HEK293 (cell line): ENCODE measurements at regions not wholly inside any gene's neighbourhood (a gene's known extent, or its start where the extent isn't known, plus 50 kb on each side); places are given as distances from the start of the nearest gene placed in this dataset.

Experiments
- CTCF ChIA-PET: fragments of 350-600 bp; formaldehyde crosslinking; extraction: SDS; loops from one replicate; lab custom pipeline; 2021; ENCODE audit warnings: antibody characterized with exemption; lab: Yijun Ruan, JAX
- POLR2A ChIA-PET: fragments of 300-600 bp; formaldehyde crosslinking; extraction: SDS; loops from one replicate; lab custom pipeline; 2020; ENCODE audit warnings: antibody characterized with exemption, inconsistent platforms; lab: Yijun Ruan, JAX
- H3K27ac ChIP-seq: fragments of 200-500 bp; sonication (Bioruptor generic); 2 replicates; pipeline ENCODE4 v1.5.1; 2014; ENCODE audit warnings: low read depth, low read length, control low read depth, inconsistent platforms; ENCODE audit errors: extremely low read depth
- H3K36me3 ChIP-seq, 2 experiments: fragments of 200-500 bp in 1 of 2; sonication (Bioruptor generic) in 1 of 2; 1 replicate in 1 of 2; 2 replicates in 1 of 2; pipeline ENCODE4 v1.5.1; 2014 to 2017; ENCODE audit warnings: inconsistent platforms in 2 of 2, low read length in 2 of 2; ENCODE audit not compliant: control insufficient read depth in 2 of 2, insufficient read depth in 1 of 2
- H3K4me1 ChIP-seq: fragments of 200-500 bp; sonication (Bioruptor generic); 2 replicates; pipeline ENCODE4 v1.5.1; 2014; ENCODE audit warnings: mild to moderate bottlenecking, low read length, inconsistent platforms; ENCODE audit not compliant: control insufficient read depth, insufficient read depth
- H3K4me3 ChIP-seq: 2 replicates; pipeline ENCODE4 v1.5.1; 2011; ENCODE audit warnings: low read depth, mild to moderate bottlenecking, control low read depth, low read length, moderate library complexity
- H3K9me3 ChIP-seq: fragments of 200-500 bp; sonication (Bioruptor generic); 2 replicates; pipeline ENCODE4 v1.5.1; 2014; ENCODE audit warnings: low read depth, low read length, inconsistent platforms; ENCODE audit not compliant: control insufficient read depth, insufficient read depth
- GLI2 ChIP-seq: fragments of 450-650 bp; formaldehyde crosslinking; IDR thresholded peaks from 2 replicates; pipeline ENCODE4; 2017; ENCODE audit warnings: missing biosample characterization, missing genetic modification characterization, low read depth, borderline replicate concordance
- GLI4 ChIP-seq: fragments of 450-650 bp; formaldehyde crosslinking; IDR thresholded peaks from 2 replicates; pipeline ENCODE4 v1.5.1; 2016; ENCODE audit warnings: missing biosample characterization, missing genetic modification characterization
- GLIS2 ChIP-seq: fragments of 450-650 bp; formaldehyde crosslinking; IDR thresholded peaks from 2 replicates; pipeline ENCODE4 v1.5.1; 2016; ENCODE audit warnings: missing biosample characterization, missing genetic modification characterization
- MYNN ChIP-seq: fragments of 450-650 bp; formaldehyde crosslinking; IDR thresholded peaks from 2 replicates; pipeline ENCODE4 v1.5.1; 2016; ENCODE audit warnings: missing biosample characterization, missing genetic modification characterization, borderline replicate concordance
- OVOL3 ChIP-seq: fragments of 450-650 bp; formaldehyde crosslinking; IDR thresholded peaks from 2 replicates; pipeline ENCODE4 v1.5.1; 2016; ENCODE audit warnings: missing biosample characterization, missing genetic modification characterization
- SALL2 ChIP-seq: fragments of 450-650 bp; formaldehyde crosslinking; IDR thresholded peaks from 2 replicates; pipeline ENCODE4 v1.5.0; 2017; ENCODE audit warnings: missing biosample characterization, mild to moderate bottlenecking, missing genetic modification characterization, borderline replicate concordance
- SETDB1 ChIP-seq: IDR thresholded peaks from one replicate; pipeline ENCODE4 v1.6.1; 2017; ENCODE audit warnings: mild to moderate bottlenecking, low read length, moderate library complexity, mixed read lengths; ENCODE audit not compliant: insufficient read length
- SP2 ChIP-seq: fragments of 450-650 bp; formaldehyde crosslinking; IDR thresholded peaks from 2 replicates; pipeline ENCODE4 v1.5.1; 2016; ENCODE audit warnings: missing biosample characterization, missing genetic modification characterization
- ZBTB7A ChIP-seq: fragments of 450-650 bp; formaldehyde crosslinking; IDR thresholded peaks from 2 replicates; pipeline ENCODE4 v1.5.1; 2016; ENCODE audit warnings: low read depth, missing biosample characterization, missing genetic modification characterization
- ZBTB8A ChIP-seq: fragments of 450-650 bp; formaldehyde crosslinking; IDR thresholded peaks from 2 replicates; pipeline ENCODE4 v1.5.1; 2016; ENCODE audit warnings: missing biosample characterization, missing genetic modification characterization
- ZFP3 ChIP-seq: fragments of 450-650 bp; formaldehyde crosslinking; IDR thresholded peaks from 2 replicates; pipeline ENCODE4 v1.5.1; 2016; ENCODE audit warnings: low read depth, missing biosample characterization, missing genetic modification characterization
- ZIC2 ChIP-seq: fragments of 450-650 bp; formaldehyde crosslinking; IDR thresholded peaks from 2 replicates; pipeline ENCODE4 v1.5.1; 2016; ENCODE audit warnings: missing biosample characterization, missing genetic modification characterization
- ZNF133 ChIP-seq: fragments of 450-650 bp; formaldehyde crosslinking; IDR thresholded peaks from 2 replicates; pipeline ENCODE4 v1.5.1; 2016; ENCODE audit warnings: missing biosample characterization, missing genetic modification characterization
- ZNF157 ChIP-seq: fragments of 450-650 bp; formaldehyde crosslinking; IDR thresholded peaks from 2 replicates; pipeline ENCODE4 v1.5.1; 2016; ENCODE audit warnings: missing biosample characterization, missing genetic modification characterization
- ZNF202 ChIP-seq: fragments of 450-650 bp; formaldehyde crosslinking; IDR thresholded peaks from 2 replicates; pipeline ENCODE4 v1.5.1; 2016; ENCODE audit warnings: missing biosample characterization, missing genetic modification characterization, borderline replicate concordance
- ZNF24 ChIP-seq: fragments of 450-650 bp; formaldehyde crosslinking; IDR thresholded peaks from 2 replicates; pipeline ENCODE4 v1.5.1; 2016; ENCODE audit warnings: missing biosample characterization, missing genetic modification characterization
- ZNF302 ChIP-seq: fragments of 450-650 bp; formaldehyde crosslinking; IDR thresholded peaks from 2 replicates; pipeline ENCODE4 v1.5.1; 2016; ENCODE audit warnings: missing biosample characterization, missing genetic modification characterization, low read depth
- ZNF501 ChIP-seq: fragments of 450-650 bp; formaldehyde crosslinking; IDR thresholded peaks from 2 replicates; pipeline ENCODE4 v1.5.1; 2016; ENCODE audit warnings: missing biosample characterization, missing genetic modification characterization
- ZNF623 ChIP-seq: fragments of 450-650 bp; formaldehyde crosslinking; IDR thresholded peaks from 2 replicates; pipeline ENCODE4 v1.5.1; 2016; ENCODE audit warnings: missing biosample characterization, missing genetic modification characterization
- ZNF654 ChIP-seq: fragments of 450-650 bp; formaldehyde crosslinking; IDR thresholded peaks from 2 replicates; pipeline ENCODE4 v1.5.1; 2016; ENCODE audit warnings: low read depth, missing biosample characterization, missing genetic modification characterization
- ZNF701 ChIP-seq: fragments of 450-650 bp; formaldehyde crosslinking; IDR thresholded peaks from 2 replicates; pipeline ENCODE4 v1.5.1; 2016; ENCODE audit warnings: missing biosample characterization, missing genetic modification characterization
- ZNF768 ChIP-seq: fragments of 450-650 bp; formaldehyde crosslinking; IDR thresholded peaks from 2 replicates; pipeline ENCODE4 v1.5.1; 2018; ENCODE audit warnings: missing biosample characterization, mild to moderate bottlenecking, missing genetic modification characterization
- TF ChIP-seq, protein P1 (sequence below): fragments of 450-650 bp; formaldehyde crosslinking; IDR thresholded peaks from 2 replicates; pipeline ENCODE4 v1.5.1; 2017; ENCODE audit warnings: missing biosample characterization, missing genetic modification characterization
- TF ChIP-seq, protein P2 (sequence below): fragments of 450-650 bp; formaldehyde crosslinking; optimal IDR thresholded peaks from 2 replicates; pipeline ENCODE3; 2016; ENCODE audit warnings: missing biosample characterization, mild to moderate bottlenecking, missing genetic modification characterization
- TF ChIP-seq, protein P3 (sequence below): fragments of 450-650 bp; formaldehyde crosslinking; conservative IDR thresholded peaks from 2 replicates; pipeline ENCODE4 v1.5.1; 2016; ENCODE audit warnings: low read depth, missing biosample characterization, missing genetic modification characterization

DNA sequence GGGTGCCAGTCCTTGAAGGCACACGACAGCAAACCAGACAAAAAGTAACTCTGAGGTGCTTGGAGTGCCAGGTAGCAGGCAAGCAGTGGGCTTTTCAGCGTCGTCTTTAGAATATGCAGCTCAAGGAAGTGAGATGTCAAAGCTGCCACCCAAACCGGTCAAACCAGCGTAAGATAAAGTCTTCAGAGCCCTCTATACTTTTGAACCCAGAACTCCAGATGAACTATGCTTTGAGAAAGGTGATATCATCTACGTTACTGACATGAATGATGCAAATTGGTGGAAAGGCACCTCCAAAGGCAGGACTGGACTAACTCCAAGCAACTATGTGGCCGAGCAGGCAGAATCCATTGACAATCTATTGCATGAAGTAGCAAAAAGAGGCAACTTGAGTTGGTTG, 95.9 kb downstream of the TBX3 start:
- Histone ChIP-seq H3K27ac (no peak overlapping the region), H3K4me1 (no peaks in the 10 kb centered on the region), H3K4me3 (no peak overlapping the region), H3K36me3 (no peaks in the 10 kb centered on the region), H3K9me3 (no peaks in the 10 kb centered on the region; the same call in 1 of the 2 replicates)
- CTCF ChIA-PET: no interaction called here
- TF ChIP-seq ZBTB8A (tag by site-specific recombination) (no peak), ZNF768 (tag by site-specific recombination) (no peak), ZBTB7A (tag by site-specific recombination) (no peak), ZNF157 (tag by site-specific recombination) (no peak), SETDB1 (no peak), ZNF701 (tag by site-specific recombination) (no peak), ZNF654 (tag by site-specific recombination) (no peak)
- TF ChIP-seq, protein P1, sequence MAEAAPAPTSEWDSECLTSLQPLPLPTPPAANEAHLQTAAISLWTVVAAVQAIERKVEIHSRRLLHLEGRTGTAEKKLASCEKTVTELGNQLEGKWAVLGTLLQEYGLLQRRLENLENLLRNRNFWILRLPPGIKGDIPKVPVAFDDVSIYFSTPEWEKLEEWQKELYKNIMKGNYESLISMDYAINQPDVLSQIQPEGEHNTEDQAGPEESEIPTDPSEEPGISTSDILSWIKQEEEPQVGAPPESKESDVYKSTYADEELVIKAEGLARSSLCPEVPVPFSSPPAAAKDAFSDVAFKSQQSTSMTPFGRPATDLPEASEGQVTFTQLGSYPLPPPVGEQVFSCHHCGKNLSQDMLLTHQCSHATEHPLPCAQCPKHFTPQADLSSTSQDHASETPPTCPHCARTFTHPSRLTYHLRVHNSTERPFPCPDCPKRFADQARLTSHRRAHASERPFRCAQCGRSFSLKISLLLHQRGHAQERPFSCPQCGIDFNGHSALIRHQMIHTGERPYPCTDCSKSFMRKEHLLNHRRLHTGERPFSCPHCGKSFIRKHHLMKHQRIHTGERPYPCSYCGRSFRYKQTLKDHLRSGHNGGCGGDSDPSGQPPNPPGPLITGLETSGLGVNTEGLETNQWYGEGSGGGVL: no peak
- POLR2A ChIA-PET: no interaction called here

GRCh38 chr12:114580306-114580705, 103.7 kb downstream of the TBX3 start:
- ChIA-PET POLR2A (no interaction called here), CTCF (no interaction called here)
- no peak overlapping the region for H3K27ac ChIP-seq
- H3K4me3 ChIP-seq: no peak overlapping the region
- no peaks in the 10 kb centered on the region for H3K9me3 ChIP-seq
- H3K36me3 ChIP-seq: no peaks in the 10 kb centered on the region
- H3K4me1 ChIP-seq: no peaks in the 10 kb centered on the region
- TF ChIP-seq ZNF302 (tag by site-specific recombination) (no peak), GLIS2 (tag by site-specific recombination) (no peak), ZNF768 (tag by site-specific recombination) (no peak), ZBTB8A (tag by site-specific recombination) (no peak), ZFP3 (no peak), ZIC2 (tag by site-specific recombination) (no peak), ZNF501 (no peak)
- TF ChIP-seq, protein P2, sequence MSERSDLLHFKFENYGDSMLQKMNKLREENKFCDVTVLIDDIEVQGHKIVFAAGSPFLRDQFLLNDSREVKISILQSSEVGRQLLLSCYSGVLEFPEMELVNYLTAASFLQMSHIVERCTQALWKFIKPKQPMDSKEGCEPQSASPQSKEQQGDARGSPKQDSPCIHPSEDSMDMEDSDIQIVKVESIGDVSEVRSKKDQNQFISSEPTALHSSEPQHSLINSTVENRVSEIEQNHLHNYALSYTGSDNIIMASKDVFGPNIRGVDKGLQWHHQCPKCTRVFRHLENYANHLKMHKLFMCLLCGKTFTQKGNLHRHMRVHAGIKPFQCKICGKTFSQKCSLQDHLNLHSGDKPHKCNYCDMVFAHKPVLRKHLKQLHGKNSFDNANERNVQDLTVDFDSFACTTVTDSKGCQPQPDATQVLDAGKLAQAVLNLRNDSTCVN (tag by site-specific recombination): no peak

GRCh38 chr12:114579389-114579788, 104.6 kb downstream of the TBX3 start:
- ChIA-PET POLR2A (no interaction called here), CTCF (no interaction called here)
- no peaks in the 10 kb centered on the region for H3K9me3 ChIP-seq
- no peak overlapping the region for H3K27ac ChIP-seq
- H3K4me3 ChIP-seq: no peak overlapping the region
- no peaks in the 10 kb centered on the region for H3K4me1 ChIP-seq
- no peaks in the 10 kb centered on the region for H3K36me3 ChIP-seq
- no peak for TF ChIP-seq SP2 (tag by site-specific recombination)
- TF ChIP-seq ZNF768 (tag by site-specific recombination): no peak
- TF ChIP-seq, protein P3, sequence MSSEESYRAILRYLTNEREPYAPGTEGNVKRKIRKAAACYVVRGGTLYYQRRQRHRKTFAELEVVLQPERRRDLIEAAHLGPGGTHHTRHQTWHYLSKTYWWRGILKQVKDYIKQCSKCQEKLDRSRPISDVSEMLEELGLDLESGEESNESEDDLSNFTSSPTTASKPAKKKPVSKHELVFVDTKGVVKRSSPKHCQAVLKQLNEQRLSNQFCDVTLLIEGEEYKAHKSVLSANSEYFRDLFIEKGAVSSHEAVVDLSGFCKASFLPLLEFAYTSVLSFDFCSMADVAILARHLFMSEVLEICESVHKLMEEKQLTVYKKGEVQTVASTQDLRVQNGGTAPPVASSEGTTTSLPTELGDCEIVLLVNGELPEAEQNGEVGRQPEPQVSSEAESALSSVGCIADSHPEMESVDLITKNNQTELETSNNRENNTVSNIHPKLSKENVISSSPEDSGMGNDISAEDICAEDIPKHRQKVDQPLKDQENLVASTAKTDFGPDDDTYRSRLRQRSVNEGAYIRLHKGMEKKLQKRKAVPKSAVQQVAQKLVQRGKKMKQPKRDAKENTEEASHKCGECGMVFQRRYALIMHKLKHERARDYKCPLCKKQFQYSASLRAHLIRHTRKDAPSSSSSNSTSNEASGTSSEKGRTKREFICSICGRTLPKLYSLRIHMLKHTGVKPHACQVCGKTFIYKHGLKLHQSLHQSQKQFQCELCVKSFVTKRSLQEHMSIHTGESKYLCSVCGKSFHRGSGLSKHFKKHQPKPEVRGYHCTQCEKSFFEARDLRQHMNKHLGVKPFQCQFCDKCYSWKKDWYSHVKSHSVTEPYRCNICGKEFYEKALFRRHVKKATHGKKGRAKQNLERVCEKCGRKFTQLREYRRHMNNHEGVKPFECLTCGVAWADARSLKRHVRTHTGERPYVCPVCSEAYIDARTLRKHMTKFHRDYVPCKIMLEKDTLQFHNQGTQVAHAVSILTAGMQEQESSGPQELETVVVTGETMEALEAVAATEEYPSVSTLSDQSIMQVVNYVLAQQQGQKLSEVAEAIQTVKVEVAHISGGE (tag by site-specific recombination): no peak
- no peak for TF ChIP-seq GLI4 (tag by site-specific recombination)
- no peak for TF ChIP-seq ZNF24 (tag by site-specific recombination)
- no peak for TF ChIP-seq GLI2 (tag by site-specific recombination)
- no peak for TF ChIP-seq GLIS2 (tag by site-specific recombination)
- TF ChIP-seq ZNF202 (tag by site-specific recombination): no peak
- TF ChIP-seq ZNF623 (tag by site-specific recombination): no peak
- TF ChIP-seq MYNN (tag by site-specific recombination): no peak
- TF ChIP-seq SALL2: no peak
- TF ChIP-seq OVOL3 (tag by site-specific recombination): no peak
- no peak for TF ChIP-seq ZNF133
